HEK293T (cell line): ENCODE measurements at regions not wholly inside any gene's neighbourhood (a gene's known extent, or its start where the extent isn't known, plus 50 kb on each side); places are given as distances from the start of the nearest gene placed in this dataset.

Experiments
- CTCF ChIA-PET: fragments of 350-600 bp; formaldehyde crosslinking; extraction: SDS; loops from one replicate; lab custom pipeline; 2021; ENCODE audit warnings: antibody characterized with exemption, inconsistent platforms; lab: Yijun Ruan, JAX
- POLR2A ChIA-PET: fragments of 350-600 bp; formaldehyde crosslinking; extraction: SDS; loops from one replicate; lab custom pipeline; 2020; ENCODE audit warnings: antibody characterized with exemption, inconsistent platforms; lab: Yijun Ruan, JAX
- DNase-seq: peaks from one replicate; pipeline ENCODE4 v3.0.0; 2012; ENCODE audit warnings: mixed read lengths; ENCODE audit errors: extremely low spot score
- ARNT ChIP-seq: fragments of 450-650 bp; IDR thresholded peaks from 2 replicates; pipeline ENCODE4 v1.6.1; 2017; ENCODE audit warnings: mild to moderate bottlenecking
- BHLHE40 ChIP-seq: fragments of 450-650 bp; IDR thresholded peaks from 2 replicates; pipeline ENCODE4 v1.6.1; 2016; ENCODE audit warnings: mild to moderate bottlenecking, moderate library complexity, borderline replicate concordance
- CTBP1 ChIP-seq: fragments of 450-650 bp; IDR thresholded peaks from 2 replicates; pipeline ENCODE4 v1.6.1; 2016; ENCODE audit warnings: borderline replicate concordance
- ELF4 ChIP-seq: fragments of 450-650 bp; IDR thresholded peaks from 2 replicates; pipeline ENCODE4 v1.6.1; 2017; ENCODE audit warnings: antibody characterized with exemption
- FOXA1 ChIP-seq: fragments of 450-650 bp; IDR thresholded peaks from 2 replicates; pipeline ENCODE4 v1.6.1; 2016; ENCODE audit warnings: mild to moderate bottlenecking
- FOXK2 ChIP-seq: fragments of 450-650 bp; IDR thresholded peaks from 2 replicates; pipeline ENCODE4 v1.6.1; 2016; ENCODE audit warnings: mild to moderate bottlenecking
- FOXM1 ChIP-seq: fragments of 450-650 bp; IDR thresholded peaks from 2 replicates; pipeline ENCODE4 v1.6.1; 2017; ENCODE audit warnings: mild to moderate bottlenecking, borderline replicate concordance
- HDGF ChIP-seq: fragments of 450-650 bp; IDR thresholded peaks from 2 replicates; pipeline ENCODE4 v1.6.1; 2017; ENCODE audit warnings: antibody characterized with exemption, borderline replicate concordance
- L3MBTL2 ChIP-seq: fragments of 450-650 bp; conservative IDR thresholded peaks from 2 replicates; pipeline ENCODE4 v1.6.1; 2016; ENCODE audit warnings: mild to moderate bottlenecking
- LEF1 ChIP-seq: fragments of 450-650 bp; IDR thresholded peaks from 2 replicates; pipeline ENCODE4 v1.6.1; 2017; ENCODE audit warnings: mild to moderate bottlenecking, borderline replicate concordance
- NFRKB ChIP-seq: fragments of 450-650 bp; IDR thresholded peaks from 2 replicates; pipeline ENCODE4 v1.6.1; 2016; ENCODE audit warnings: mild to moderate bottlenecking, moderate library complexity
- PKNOX1 ChIP-seq: fragments of 450-650 bp; IDR thresholded peaks from 2 replicates; pipeline ENCODE4 v1.6.1; 2016
- SP1 ChIP-seq: fragments of 450-650 bp; IDR thresholded peaks from 2 replicates; pipeline ENCODE4 v1.6.1; 2017
- SUZ12 ChIP-seq: fragments of 450-650 bp; IDR thresholded peaks from 2 replicates; pipeline ENCODE4 v1.6.1; 2016; ENCODE audit warnings: mild to moderate bottlenecking
- TARDBP ChIP-seq: fragments of 450-650 bp; IDR thresholded peaks from 2 replicates; pipeline ENCODE4 v1.6.1; 2016
- ZNF384 ChIP-seq: fragments of 450-650 bp; IDR thresholded peaks from 2 replicates; pipeline ENCODE4 v1.6.1; 2016

GRCh38 chr1:58108783-58109182 is 437.7 kb downstream of the OMA1 start:
- TF ChIP-seq TARDBP: no peak
- no peak for TF ChIP-seq FOXK2
- no peak for TF ChIP-seq SP1
- TF ChIP-seq FOXM1: no peak
- TF ChIP-seq ARNT: no peak
- no peak for TF ChIP-seq SUZ12
- no peak for TF ChIP-seq ZNF384
- no peak for TF ChIP-seq LEF1
- no peak for TF ChIP-seq HDGF
- no peak for TF ChIP-seq FOXA1
- no peak for TF ChIP-seq L3MBTL2
- TF ChIP-seq CTBP1: no peak
- TF ChIP-seq PKNOX1: no peak
- no peak for TF ChIP-seq NFRKB
- no peak for TF ChIP-seq ELF4
- no peak for TF ChIP-seq BHLHE40
- no peak for DNase-seq
- CTCF ChIA-PET: interaction anchor here (1.0 kb wide), 1 partner anchor 13 kb away, joined by 3 read pairs; no protein-coding TSS in a partner anchor
- POLR2A ChIA-PET: no interaction called here

GRCh38 chr1:58107943-58108342 is 438.6 kb downstream of the OMA1 start:
- no peak for DNase-seq
- ChIA-PET POLR2A (no interaction called here), CTCF (interaction anchor here (1.0 kb wide), 1 partner anchor 13 kb away, joined by 3 read pairs; no protein-coding TSS in a partner anchor)
- TF ChIP-seq FOXM1 (no peak), PKNOX1 (no peak), FOXK2 (no peak), SP1 (no peak), TARDBP (no peak), NFRKB (no peak), CTBP1 (no peak), ARNT (no peak), HDGF (no peak), ELF4 (no peak), SUZ12 (no peak), LEF1 (no peak), ZNF384 (no peak), BHLHE40 (no peak), FOXA1 (no peak)

GRCh38 chr1:58104960-58105359 is 441.6 kb downstream of the OMA1 start:
- ChIA-PET POLR2A (no interaction called here), CTCF (no interaction called here)
- TF ChIP-seq SUZ12 (no peak), FOXM1 (no peak), L3MBTL2 (no peak), ELF4 (no peak), FOXA1 (no peak), ARNT (no peak), FOXK2 (no peak), TARDBP (no peak), BHLHE40 (no peak), ZNF384 (no peak), HDGF (no peak), SP1 (no peak), CTBP1 (no peak), LEF1 (no peak), PKNOX1 (no peak), NFRKB (no peak)
- DNase-seq: no peak

- no peak for TF ChIP-seq FOXA1
- TF ChIP-seq TARDBP: no peak
- TF ChIP-seq L3MBTL2: no peak
- no peak for TF ChIP-seq ZNF384
- TF ChIP-seq SP1: no peak
- no peak for TF ChIP-seq FOXK2
- TF ChIP-seq FOXM1: no peak
- TF ChIP-seq SUZ12: no peak
- no peak for TF ChIP-seq HDGF
- no peak for TF ChIP-seq BHLHE40
- no peak for TF ChIP-seq CTBP1
- TF ChIP-seq LEF1: no peak
- TF ChIP-seq ELF4: no peak
- DNase-seq: no peak
- ChIA-PET POLR2A (no interaction called here), CTCF (interaction anchor here (0.6 kb wide), 1 partner anchor 850 kb away, joined by 3 read pairs; no protein-coding TSS in a partner anchor)
Measured at GRCh38 chr1:58096714-58097113, 449.8 kb downstream of the OMA1 start.

- no peak for DNase-seq
- POLR2A ChIA-PET: no interaction called here
- no peak for TF ChIP-seq FOXM1
- no peak for TF ChIP-seq SUZ12
- no peak for TF ChIP-seq NFRKB
- no peak for TF ChIP-seq PKNOX1
- no peak for TF ChIP-seq FOXK2
- no peak for TF ChIP-seq BHLHE40
- no peak for TF ChIP-seq CTBP1
- no peak for TF ChIP-seq FOXA1
- no peak for TF ChIP-seq ELF4
- TF ChIP-seq L3MBTL2: no peak
- no peak for TF ChIP-seq HDGF
- CTCF ChIA-PET: interaction anchor here (0.5 kb wide), 1 partner anchor 13 kb away, joined by 3 read pairs; no protein-coding TSS in a partner anchor
Measured at GRCh38 chr1:58095183-58095582, 451.3 kb downstream of the OMA1 start.
